HEK293T (cell line): ENCODE measurements at regions not wholly inside any gene's neighbourhood (a gene's known extent, or its start where the extent isn't known, plus 50 kb on each side); places are given as distances from the start of the nearest gene placed in this dataset.

Source experiments
- CTCF ChIA-PET: fragments of 350-600 bp; formaldehyde crosslinking; extraction: SDS; loops from one replicate; lab custom pipeline; 2021; ENCODE audit warnings: antibody characterized with exemption, inconsistent platforms; lab: Yijun Ruan, JAX
- POLR2A ChIA-PET: fragments of 350-600 bp; formaldehyde crosslinking; extraction: SDS; loops from one replicate; lab custom pipeline; 2020; ENCODE audit warnings: antibody characterized with exemption, inconsistent platforms; lab: Yijun Ruan, JAX
- DNase-seq: peaks from one replicate; pipeline ENCODE4 v3.0.0; 2012; ENCODE audit warnings: mixed read lengths; ENCODE audit errors: extremely low spot score
- ARNT ChIP-seq: fragments of 450-650 bp; IDR thresholded peaks from 2 replicates; pipeline ENCODE4 v1.6.1; 2017; ENCODE audit warnings: mild to moderate bottlenecking
- BHLHE40 ChIP-seq: fragments of 450-650 bp; IDR thresholded peaks from 2 replicates; pipeline ENCODE4 v1.6.1; 2016; ENCODE audit warnings: mild to moderate bottlenecking, moderate library complexity, borderline replicate concordance
- CTBP1 ChIP-seq: fragments of 450-650 bp; IDR thresholded peaks from 2 replicates; pipeline ENCODE4 v1.6.1; 2016; ENCODE audit warnings: borderline replicate concordance
- ELF4 ChIP-seq: fragments of 450-650 bp; IDR thresholded peaks from 2 replicates; pipeline ENCODE4 v1.6.1; 2017; ENCODE audit warnings: antibody characterized with exemption
- FOXA1 ChIP-seq: fragments of 450-650 bp; IDR thresholded peaks from 2 replicates; pipeline ENCODE4 v1.6.1; 2016; ENCODE audit warnings: mild to moderate bottlenecking
- FOXK2 ChIP-seq: fragments of 450-650 bp; IDR thresholded peaks from 2 replicates; pipeline ENCODE4 v1.6.1; 2016; ENCODE audit warnings: mild to moderate bottlenecking
- FOXM1 ChIP-seq: fragments of 450-650 bp; IDR thresholded peaks from 2 replicates; pipeline ENCODE4 v1.6.1; 2017; ENCODE audit warnings: mild to moderate bottlenecking, borderline replicate concordance
- HDGF ChIP-seq: fragments of 450-650 bp; IDR thresholded peaks from 2 replicates; pipeline ENCODE4 v1.6.1; 2017; ENCODE audit warnings: antibody characterized with exemption, borderline replicate concordance
- L3MBTL2 ChIP-seq: fragments of 450-650 bp; conservative IDR thresholded peaks from 2 replicates; pipeline ENCODE4 v1.6.1; 2016; ENCODE audit warnings: mild to moderate bottlenecking
- LEF1 ChIP-seq: fragments of 450-650 bp; IDR thresholded peaks from 2 replicates; pipeline ENCODE4 v1.6.1; 2017; ENCODE audit warnings: mild to moderate bottlenecking, borderline replicate concordance
- NFRKB ChIP-seq: fragments of 450-650 bp; IDR thresholded peaks from 2 replicates; pipeline ENCODE4 v1.6.1; 2016; ENCODE audit warnings: mild to moderate bottlenecking, moderate library complexity
- SP1 ChIP-seq: fragments of 450-650 bp; IDR thresholded peaks from 2 replicates; pipeline ENCODE4 v1.6.1; 2017
- SUZ12 ChIP-seq: fragments of 450-650 bp; IDR thresholded peaks from 2 replicates; pipeline ENCODE4 v1.6.1; 2016; ENCODE audit warnings: mild to moderate bottlenecking
- TARDBP ChIP-seq: fragments of 450-650 bp; IDR thresholded peaks from 2 replicates; pipeline ENCODE4 v1.6.1; 2016
- ZNF384 ChIP-seq: fragments of 450-650 bp; IDR thresholded peaks from 2 replicates; pipeline ENCODE4 v1.6.1; 2016
- TF ChIP-seq, protein P1 (sequence below): fragments of 450-650 bp; IDR thresholded peaks from 2 replicates; pipeline ENCODE4 v1.6.1; 2016

GRCh38 chr4:11625211-11625610, 196.5 kb upstream of the HS3ST1 start:
- ChIA-PET POLR2A (no interaction called here), CTCF (no interaction called here)
- TF ChIP-seq FOXA1, result no peak
- TF ChIP-seq LEF1, result no peak
- TF ChIP-seq, protein P1, sequence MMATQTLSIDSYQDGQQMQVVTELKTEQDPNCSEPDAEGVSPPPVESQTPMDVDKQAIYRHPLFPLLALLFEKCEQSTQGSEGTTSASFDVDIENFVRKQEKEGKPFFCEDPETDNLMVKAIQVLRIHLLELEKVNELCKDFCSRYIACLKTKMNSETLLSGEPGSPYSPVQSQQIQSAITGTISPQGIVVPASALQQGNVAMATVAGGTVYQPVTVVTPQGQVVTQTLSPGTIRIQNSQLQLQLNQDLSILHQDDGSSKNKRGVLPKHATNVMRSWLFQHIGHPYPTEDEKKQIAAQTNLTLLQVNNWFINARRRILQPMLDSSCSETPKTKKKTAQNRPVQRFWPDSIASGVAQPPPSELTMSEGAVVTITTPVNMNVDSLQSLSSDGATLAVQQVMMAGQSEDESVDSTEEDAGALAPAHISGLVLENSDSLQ, result no peak
- no peak for TF ChIP-seq NFRKB
- TF ChIP-seq BHLHE40, result no peak
- TF ChIP-seq FOXM1, result no peak
- TF ChIP-seq FOXK2, result no peak
- TF ChIP-seq ARNT, result no peak
- TF ChIP-seq ELF4, result no peak
- no peak for TF ChIP-seq L3MBTL2
- no peak for TF ChIP-seq HDGF
- TF ChIP-seq ZNF384, result no peak
- no peak for TF ChIP-seq SP1
- no peak for DNase-seq

DNA sequence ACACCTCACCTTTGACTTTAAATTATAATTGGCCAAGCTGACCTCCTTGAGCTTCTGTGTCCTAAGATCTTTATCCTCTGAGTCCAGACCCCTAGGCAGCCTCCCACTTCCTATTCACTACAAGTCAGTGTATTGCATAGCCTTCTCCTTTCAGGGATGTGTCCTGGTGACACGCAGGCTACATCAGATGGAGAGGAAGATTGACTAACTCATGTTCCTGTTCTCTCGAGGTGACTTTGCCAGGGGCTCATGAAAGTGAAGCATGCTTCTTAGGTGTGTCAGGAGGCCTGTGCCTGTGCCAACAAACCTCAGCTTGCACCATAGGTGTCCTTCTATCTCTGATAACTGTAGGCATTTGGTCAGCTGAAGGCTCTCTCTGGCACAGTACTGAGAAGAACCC, 195.7 kb upstream of the HS3ST1 start:
- TF ChIP-seq BHLHE40, result no peak
- TF ChIP-seq ARNT, result no peak
- TF ChIP-seq LEF1, result no peak
- no peak for TF ChIP-seq ZNF384
- no peak for TF ChIP-seq L3MBTL2
- TF ChIP-seq TARDBP, result no peak
- TF ChIP-seq, protein P1, result no peak
- CTCF ChIA-PET, result no interaction called here
- POLR2A ChIA-PET, result no interaction called here
- no peak for DNase-seq

DNA sequence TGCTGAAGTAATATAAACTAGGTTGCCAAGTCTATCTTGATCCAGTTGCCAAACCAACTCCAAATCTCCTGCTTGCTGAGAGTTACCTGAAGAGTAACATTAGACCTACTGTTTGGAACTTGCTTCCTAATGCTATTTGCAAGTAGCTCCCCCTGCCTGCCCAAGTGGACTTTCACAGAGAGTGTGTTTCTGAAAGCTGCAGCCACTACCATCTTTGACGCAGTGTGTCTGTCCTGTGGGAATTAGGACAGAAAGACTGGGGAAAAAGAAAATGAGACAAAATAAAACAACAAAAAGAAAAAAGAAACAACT, 195.0 kb upstream of the HS3ST1 start:
- TF ChIP-seq L3MBTL2, result no peak
- TF ChIP-seq ARNT, result no peak
- no peak for TF ChIP-seq LEF1
- TF ChIP-seq BHLHE40, result no peak
- no peak for TF ChIP-seq FOXA1
- no peak for TF ChIP-seq SP1
- no peak for TF ChIP-seq ZNF384
- no peak for TF ChIP-seq HDGF
- no peak for TF ChIP-seq FOXM1
- no peak for TF ChIP-seq CTBP1
- no peak for TF ChIP-seq TARDBP
- TF ChIP-seq SUZ12, result no peak
- no peak for TF ChIP-seq NFRKB
- TF ChIP-seq, protein P1, result no peak
- TF ChIP-seq FOXK2, result no peak
- TF ChIP-seq ELF4, result no peak
- no peak for DNase-seq
- POLR2A ChIA-PET, result no interaction called here
- CTCF ChIA-PET, result no interaction called here

- TF ChIP-seq ELF4 (no peak), FOXK2 (no peak), FOXA1 (no peak), SP1 (no peak), ARNT (no peak), BHLHE40 (no peak), FOXM1 (no peak), LEF1 (no peak), ZNF384 (no peak), L3MBTL2 (no peak), NFRKB (no peak), SUZ12 (no peak), TARDBP (no peak), CTBP1 (no peak), HDGF (no peak)
- TF ChIP-seq, protein P1, result no peak
- POLR2A ChIA-PET, result no interaction called here
- CTCF ChIA-PET, result no interaction called here
These were observed 194.4 kb upstream of the HS3ST1 start for GRCh38 chr4:11622961-11623725.

GRCh38 chr4:11620861-11621260, 192.2 kb upstream of the HS3ST1 start:
- CTCF ChIA-PET, result no interaction called here
- no peak for DNase-seq
- POLR2A ChIA-PET, result no interaction called here
- no peak for TF ChIP-seq SUZ12
- TF ChIP-seq NFRKB, result no peak
- TF ChIP-seq TARDBP, result no peak
- no peak for TF ChIP-seq FOXA1
- TF ChIP-seq L3MBTL2, result no peak
- TF ChIP-seq FOXK2, result no peak
- no peak for TF ChIP-seq CTBP1
- TF ChIP-seq HDGF, result no peak
- TF ChIP-seq, protein P1, result no peak

More at GRCh38 chr4:11622961-11623725, 194.4 kb upstream of the HS3ST1 start:
- no peak for DNase-seq
